NCI-H1105 treated with DMSO at 0.1 percent for 48 hours (cell line): ENCODE measurements at regions not wholly inside any gene's neighbourhood (a gene's known extent, or its start where the extent isn't known, plus 50 kb on each side); places are given as distances from the start of the nearest gene placed in this dataset.

ENCODE experiments used
- DNase-seq: peaks from one replicate; lab custom pipeline; 2025; lab: John Stamatoyannopoulos, UW

- DNase-seq = peak; percentile 39
These were observed 49.9 kb downstream of the RIN2 start for GRCh38 chr20:19807946-19808330.

DNA sequence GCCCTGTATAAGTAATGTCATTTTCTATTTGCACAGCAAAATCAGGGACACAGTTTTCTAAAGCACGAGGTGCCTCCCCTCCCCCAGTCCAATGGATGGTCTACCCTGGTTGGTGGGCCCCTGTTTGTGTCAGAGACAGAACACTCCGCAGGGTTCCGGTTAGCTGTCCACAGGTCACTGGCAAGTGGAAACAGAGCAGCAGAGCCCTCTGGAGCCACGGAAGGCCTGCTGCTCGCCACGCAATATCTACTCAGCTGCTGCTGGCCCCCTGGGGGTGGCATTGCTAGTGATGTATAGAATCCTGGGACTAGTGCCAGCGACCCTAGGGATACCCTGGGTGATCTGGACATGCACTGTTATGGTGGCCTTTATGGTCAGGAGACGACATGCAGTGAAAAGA, 50.4 kb downstream of the RIN2 start:
- no peak for DNase-seq

- DNase-seq = no peak
These were observed 51.4 kb downstream of the RIN2 start for GRCh38 chr20:19809505-19809904.

- no peak for DNase-seq
These were observed 53.2 kb downstream of the RIN2 start for GRCh38 chr20:19811231-19811630.

DNA sequence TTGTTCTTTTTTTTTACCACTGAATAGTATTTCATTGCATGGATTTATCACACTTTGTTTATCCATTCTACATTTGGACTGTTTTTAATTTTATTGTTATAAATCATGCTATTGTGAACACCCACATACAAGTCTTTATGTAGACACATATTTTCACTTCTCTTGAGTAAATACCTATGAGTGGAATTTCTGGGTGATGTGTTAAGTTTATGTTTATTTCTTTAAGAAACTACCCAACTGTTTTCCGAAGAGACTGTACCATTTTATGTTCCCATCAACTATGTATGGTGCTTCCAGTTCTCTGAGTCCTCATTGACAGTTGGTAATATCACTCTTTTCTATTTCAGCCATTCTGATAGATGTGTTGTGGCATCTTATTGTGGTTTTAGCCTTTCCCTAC, 54.0 kb downstream of the RIN2 start:
- DNase-seq = no peak

GRCh38 chr20:19812696-19813095, 54.6 kb downstream of the RIN2 start:
- no peak for DNase-seq

GRCh38 chr20:19813846-19814640, 56.0 kb downstream of the RIN2 start:
- DNase-seq = no peak

- no peak for DNase-seq
These were observed 57.5 kb downstream of the RIN2 start for GRCh38 chr20:19815553-19815991.

DNA sequence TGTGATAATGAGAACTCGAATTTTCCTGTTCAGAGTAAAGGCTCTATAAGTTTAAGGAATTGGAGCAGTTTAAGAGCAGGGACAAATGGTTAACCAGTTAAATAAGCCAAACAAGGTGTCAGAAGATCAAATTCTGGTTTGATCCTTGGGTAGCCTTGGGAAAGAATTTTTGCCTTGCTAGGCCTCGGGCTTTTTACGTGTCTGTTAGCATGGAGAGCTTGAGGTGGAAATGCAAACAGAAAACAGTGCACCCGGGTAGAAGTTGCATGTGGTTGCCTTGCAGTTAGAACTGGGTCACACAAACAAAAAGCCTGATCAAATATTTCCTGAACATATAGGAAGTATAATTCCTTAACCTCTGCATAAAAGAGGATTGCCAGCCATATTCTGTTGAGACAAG, 58.3 kb downstream of the RIN2 start:
- no peak for DNase-seq

DNA sequence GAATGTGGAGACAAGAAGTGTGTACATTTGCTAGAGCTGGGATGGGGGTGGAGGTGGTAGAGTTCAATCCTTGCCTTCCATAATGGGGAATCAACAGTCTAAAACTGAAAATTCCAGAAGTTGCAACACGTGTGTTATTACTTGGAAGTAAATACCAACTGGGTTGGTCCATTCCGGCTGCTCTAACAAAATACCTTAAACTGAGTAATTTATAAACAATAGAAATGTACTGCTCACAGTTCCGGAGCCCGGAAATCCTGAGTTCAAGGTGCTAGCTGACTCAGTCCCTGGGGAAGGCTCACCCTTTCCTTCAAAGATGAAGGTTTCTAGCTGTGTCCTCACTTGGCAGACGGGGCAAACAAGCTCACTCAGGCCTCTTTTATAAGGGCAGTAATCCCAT, 59.0 kb downstream of the RIN2 start:
- DNase-seq = no peak

- DNase-seq = no peak
These were observed 61.1 kb downstream of the RIN2 start for GRCh38 chr20:19819149-19819548.

DNA sequence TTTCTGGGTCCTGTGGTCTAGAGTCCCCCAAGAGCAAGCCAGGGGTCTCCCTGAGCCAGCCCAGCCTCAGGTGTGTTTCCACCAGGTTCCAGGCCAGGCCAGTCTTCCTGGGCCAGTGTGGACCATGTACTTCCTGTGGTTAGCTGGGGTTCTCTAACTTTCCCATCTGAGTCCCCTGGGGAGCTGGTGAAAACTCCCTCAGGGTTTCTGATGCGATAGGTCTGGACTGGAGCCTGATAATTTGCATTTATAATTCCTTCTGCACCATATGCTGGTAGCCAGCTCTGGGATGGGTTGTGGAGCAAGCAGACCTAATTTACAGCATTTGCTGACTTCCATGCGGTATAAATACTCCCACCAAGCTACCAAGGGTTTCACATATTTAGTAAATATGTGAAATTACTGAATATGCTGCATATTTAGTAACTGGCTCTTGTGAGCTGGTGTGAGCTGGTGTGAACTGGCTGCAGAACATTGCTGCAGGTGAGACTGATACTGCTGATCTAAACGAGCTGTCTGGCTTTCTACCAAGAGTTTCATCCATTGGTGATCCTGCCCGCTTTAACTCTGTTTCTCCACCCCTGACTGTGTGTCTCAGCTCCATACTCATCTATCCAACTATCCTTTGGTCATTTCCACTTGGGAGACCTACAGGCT, 62.6 kb downstream of the RIN2 start:
- no peak for DNase-seq

GRCh38 chr20:19821606-19822005, 63.5 kb downstream of the RIN2 start:
- no peak for DNase-seq

GRCh38 chr20:19823216-19823615, 65.2 kb downstream of the RIN2 start:
- DNase-seq = no peak

DNA sequence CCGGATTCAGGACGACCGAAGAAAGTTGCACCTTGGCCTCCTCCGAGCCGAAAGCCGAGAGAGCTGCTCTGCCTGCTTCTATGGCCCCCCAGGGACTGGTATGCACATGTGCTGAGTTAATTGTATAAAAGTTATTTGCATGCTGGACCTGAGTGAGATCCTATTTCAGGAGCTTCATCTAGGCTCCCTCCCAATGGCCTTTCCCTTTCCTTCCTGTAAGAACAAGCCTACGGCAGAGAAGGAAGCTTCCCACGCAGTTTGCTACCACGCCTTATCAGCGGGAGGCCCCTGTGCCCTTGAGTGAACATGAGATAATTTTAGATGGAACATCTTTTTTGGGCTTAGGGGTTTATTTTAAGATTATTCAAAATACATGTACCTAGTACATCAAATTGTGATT, 65.9 kb downstream of the RIN2 start:
- DNase-seq = no peak

DNA sequence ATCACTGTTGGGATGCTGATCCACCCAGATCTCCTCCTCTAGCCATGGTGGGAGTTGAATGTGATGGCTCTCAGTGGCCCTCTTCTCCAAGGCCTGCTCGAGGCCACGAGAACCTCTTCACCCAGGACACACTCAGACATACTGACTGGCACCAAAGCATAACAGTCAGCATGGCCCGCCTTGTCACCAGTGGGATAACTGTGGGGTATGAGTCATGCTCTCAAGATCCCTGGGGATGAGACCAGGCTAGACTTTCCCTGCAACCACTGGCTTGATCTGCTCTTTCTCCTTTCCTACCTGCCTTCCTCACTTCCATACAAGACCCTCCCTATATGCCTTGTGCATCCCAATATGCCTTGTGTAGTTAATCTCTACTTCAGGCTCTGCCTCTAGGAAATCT, 66.8 kb downstream of the RIN2 start:
- DNase-seq = no peak

- DNase-seq = no peak
These were observed 68.3 kb downstream of the RIN2 start for GRCh38 chr20:19826179-19826914.

DNA sequence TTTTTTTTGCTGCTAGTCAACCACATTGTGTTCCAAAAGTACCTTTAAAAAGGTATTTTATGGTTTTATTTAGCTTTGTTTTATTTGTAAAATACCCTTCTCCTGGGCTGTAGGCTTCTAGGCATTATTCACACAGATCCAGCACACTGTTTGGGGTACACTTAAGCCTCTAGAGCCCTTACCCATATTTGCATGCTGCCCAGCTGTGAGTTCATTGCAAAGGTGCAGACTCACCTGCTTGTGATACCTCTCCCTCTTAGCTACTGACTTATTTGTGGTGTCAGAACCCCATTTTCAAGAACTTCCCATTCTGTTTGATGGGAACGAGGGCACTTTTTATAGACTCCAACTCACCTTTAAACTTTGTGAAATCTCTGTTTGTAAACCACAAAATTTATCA, 69.8 kb downstream of the RIN2 start:
- DNase-seq = no peak

DNA sequence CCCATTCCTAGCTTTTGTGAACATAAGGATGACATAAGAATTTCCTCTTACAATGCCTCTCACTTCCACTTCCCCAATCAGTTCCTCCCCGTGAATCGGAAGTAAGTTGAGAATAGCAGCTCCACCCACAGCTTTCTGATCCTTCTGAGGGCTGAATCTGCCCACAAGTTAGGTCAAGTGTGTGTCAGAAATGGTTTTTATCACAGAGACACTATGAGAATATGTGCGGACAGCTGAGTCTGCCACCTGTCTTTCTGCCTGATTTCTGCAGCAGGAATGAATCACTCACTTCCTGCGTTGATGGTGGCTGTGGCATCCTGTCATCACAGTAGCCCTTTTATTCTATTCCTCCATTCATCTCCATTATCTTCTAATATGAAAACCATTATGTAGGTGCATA, 70.2 kb downstream of the RIN2 start:
- DNase-seq = no peak

DNA sequence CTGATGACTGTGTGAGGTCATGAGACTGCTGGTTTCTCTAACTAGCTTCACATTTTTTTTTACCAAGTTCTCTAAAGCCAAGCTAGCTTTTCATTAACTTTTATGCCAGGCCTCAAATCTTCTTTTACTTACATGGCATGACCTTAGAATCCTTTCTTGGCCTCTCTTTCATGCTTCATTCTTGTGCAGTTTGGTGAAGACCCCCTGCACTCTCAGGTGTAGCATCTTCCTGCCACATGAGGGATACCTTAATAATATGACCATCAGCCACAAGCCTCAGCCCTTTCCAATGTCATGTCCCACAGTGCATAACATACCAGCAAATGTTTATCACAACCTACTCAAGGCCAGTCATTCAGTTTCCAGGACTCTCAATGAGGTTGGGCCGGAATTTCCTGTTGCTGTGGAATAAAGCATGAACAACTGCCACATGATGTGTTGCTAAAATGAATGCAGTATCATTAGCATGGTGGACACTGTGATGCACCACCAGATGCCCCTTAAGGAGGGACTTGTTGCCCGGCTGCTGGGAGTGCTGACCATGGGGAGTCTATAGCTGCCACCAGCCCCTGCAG, 72.2 kb downstream of the RIN2 start:
- no peak for DNase-seq

DNA sequence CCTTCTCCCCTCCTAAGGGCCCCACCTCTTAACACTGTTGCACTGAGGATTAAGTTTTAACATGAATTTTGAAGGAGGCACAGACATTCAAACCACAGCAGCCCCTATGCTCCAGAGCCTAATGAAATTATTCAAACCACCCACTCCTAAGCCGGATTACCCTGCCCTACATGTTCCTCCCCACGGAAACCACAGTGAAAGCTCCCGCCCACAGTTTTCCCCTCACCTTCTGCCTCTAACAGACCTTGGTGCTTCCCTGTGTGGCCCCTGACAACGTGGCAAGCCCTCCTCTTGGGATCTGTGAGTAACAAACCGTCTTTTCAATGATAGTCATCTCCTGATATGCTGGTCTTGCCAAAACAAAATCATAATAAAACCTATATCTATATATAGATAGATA, 74.8 kb downstream of the RIN2 start:
- DNase-seq = no peak

- DNase-seq = no peak
These were observed 75.3 kb downstream of the RIN2 start for GRCh38 chr20:19833395-19833794.

GRCh38 chr20:19834287-19834686, 76.2 kb downstream of the RIN2 start:
- DNase-seq = no peak
